Endothelial cell of umbilical vein (primary cell): ENCODE measurements at regions not wholly inside any gene's neighbourhood (a gene's known extent, or its start where the extent isn't known, plus 50 kb on each side); places are given as distances from the start of the nearest gene placed in this dataset.

Experiments used
- BruUV-seq: library from RNA; stranded (reverse); fragments of 400-500 nt; replicated peaks from 2 replicates; lab custom pipeline; 2021; lab: Mats Ljungman, UMichigan
- CTCF ChIA-PET: fragments of 300-600, 350-600 bp; sonication (Branson Sonifier 250); formaldehyde crosslinking; loops from one replicate; lab custom pipeline; 2021; ENCODE audit warnings: antibody characterized with exemption, inconsistent platforms; lab: Charles Lee
- POLR2A ChIA-PET: fragments of 300-600, 350-600 bp; sonication (Branson Sonifier 250); formaldehyde crosslinking; loops from one replicate; lab custom pipeline; 2021; ENCODE audit warnings: antibody characterized with exemption, inconsistent platforms; lab: Charles Lee
- DNase-seq: peaks from one replicate; pipeline ENCODE4 v3.0.0-alpha.2; 2011; ENCODE audit warnings: low read depth, low spot score
- FAIRE-seq: peaks from 2 replicates; lab custom pipeline; 2011; peaks lifted over from hg19 to GRCh38; lab: Jason Lieb, UNC
- H2AFZ ChIP-seq: 2 replicates; pipeline ENCODE4 v1.6.0; 2012; ENCODE audit warnings: low read depth, low read length, control low read depth, inconsistent platforms
- H3K27ac ChIP-seq: 2 replicates; pipeline ENCODE4 v1.5.1; 2011; ENCODE audit warnings: low read depth, mild to moderate bottlenecking, control low read depth, low read length, moderate library complexity; ENCODE audit not compliant: insufficient read depth
- H3K27me3 ChIP-seq, 2 experiments: 2 replicates each; pipeline versions ENCODE4 v1.6.0 to v1.6.1; 2011; ENCODE audit warnings: low read length in 2 of 2, mixed read lengths in 1 of 2; ENCODE audit not compliant: control insufficient read depth in 2 of 2, insufficient read depth in 2 of 2
- H3K36me3 ChIP-seq, 2 experiments: 2 replicates in 1 of 2; 3 replicates in 1 of 2; pipeline ENCODE4 v1.5.1; 2011; ENCODE audit warnings: low read length in 2 of 2, mild to moderate bottlenecking in 1 of 2, moderate library complexity in 1 of 2; ENCODE audit not compliant: control insufficient read depth in 2 of 2, insufficient read depth in 2 of 2; ENCODE audit errors: extremely low read depth in 1 of 2
- H3K4me1 ChIP-seq: 3 replicates; pipeline ENCODE4 v1.5.1; 2011; ENCODE audit warnings: mild to moderate bottlenecking, low read length; ENCODE audit not compliant: control insufficient read depth, insufficient read depth; ENCODE audit errors: extremely low read depth
- H3K4me2 ChIP-seq: 2 replicates; pipeline ENCODE4 v1.6.1; 2011; ENCODE audit warnings: low read length, control low read depth, mixed read lengths; ENCODE audit not compliant: insufficient read depth
- H3K4me3 ChIP-seq, 3 experiments: fragments of 200-600 bp in 1 of 3; sonication (generic), shearing (Covaris generic) in 1 of 3; replicated peaks in 1 of 3; 2 replicates each; pipeline ENCODE4 v1.5.1; 2011 to 2016; ENCODE audit warnings: control low read depth in 3 of 3, low read length in 3 of 3, mild to moderate bottlenecking in 2 of 3, inconsistent platforms in 1 of 3, low read depth in 1 of 3, moderate library complexity in 1 of 3; ENCODE audit not compliant: insufficient read depth in 1 of 3
- H3K79me2 ChIP-seq: 2 replicates; pipeline ENCODE4 v1.6.0; 2012; ENCODE audit warnings: low read length, inconsistent platforms; ENCODE audit not compliant: control insufficient read depth, insufficient read depth
- H3K9ac ChIP-seq: replicated peaks from 2 replicates; pipeline ENCODE3; 2011; ENCODE audit warnings: low read length, control low read depth; ENCODE audit not compliant: insufficient read depth; ENCODE audit errors: extremely low read depth
- H3K9me1 ChIP-seq: replicated peaks from 3 replicates; pipeline ENCODE4 v1.6.0; 2011; ENCODE audit warnings: mild to moderate bottlenecking, low read length; ENCODE audit not compliant: control insufficient read depth, insufficient read depth; ENCODE audit errors: extremely low read depth
- H3K9me3 ChIP-seq: replicated peaks from 2 replicates; pipeline ENCODE4 v1.5.1; 2012; ENCODE audit warnings: low read length, inconsistent platforms; ENCODE audit not compliant: control insufficient read depth, insufficient read depth
- H4K20me1 ChIP-seq: replicated peaks from 2 replicates; pipeline ENCODE3; 2011; ENCODE audit warnings: mild to moderate bottlenecking, low read length; ENCODE audit not compliant: control insufficient read depth, insufficient read depth; ENCODE audit errors: extremely low read depth
- CTCF ChIP-seq, 2 donors: IDR thresholded peaks; 1 replicate in 1 of 2; 2 replicates in 1 of 2; pipeline ENCODE4 v1.5.1; 2011; ENCODE audit warnings: low read length in 2 of 2, mild to moderate bottlenecking in 2 of 2, moderate library complexity in 2 of 2, control low read depth in 1 of 2, inconsistent platforms in 1 of 2, low read depth in 1 of 2; ENCODE audit not compliant: insufficient read depth in 1 of 2; ENCODE audit errors: extremely low read depth in 1 of 2
- EZH2 ChIP-seq: IDR thresholded peaks from 2 replicates; pipeline ENCODE4 v1.6.1; 2012; ENCODE audit warnings: borderline replicate concordance, low read depth, mild to moderate bottlenecking, moderate library complexity, low read length, inconsistent platforms; ENCODE audit not compliant: severe bottlenecking
- FOS ChIP-seq: IDR thresholded peaks from 2 replicates; pipeline ENCODE4 v1.6.1; 2011; ENCODE audit warnings: mild to moderate bottlenecking, low read length, moderate library complexity, borderline replicate concordance; ENCODE audit not compliant: insufficient read depth
- JUN ChIP-seq: IDR thresholded peaks from 2 replicates; pipeline ENCODE4 v1.6.1; 2011; ENCODE audit warnings: borderline replicate concordance, low read depth; ENCODE audit not compliant: insufficient read length, insufficient read depth
- MYC ChIP-seq: IDR thresholded peaks from one replicate; pipeline ENCODE4 v1.6.1; 2011; ENCODE audit warnings: mild to moderate bottlenecking, low read depth, low read length
- POLR2AphosphoS5 ChIP-seq: IDR thresholded peaks from 2 replicates; pipeline ENCODE4 v1.6.1; 2012; ENCODE audit warnings: low read depth, mild to moderate bottlenecking, control low read depth, low read length, moderate library complexity; ENCODE audit not compliant: insufficient read depth
- dilution Hi-C: fragments of 300-500 bp; cut with MboI; formaldehyde crosslinking; loops from one replicate; pipeline ENCODE4 v1.15.0; 2019; ENCODE audit warnings: low sequenced_read_pairs; ENCODE audit not compliant: extremely low pct_ligation_motif_present
- intact Hi-C: fragments of 100-400 bp; cut with micrococcal nuclease; formaldehyde crosslinking; loops from one replicate; pipeline ENCODE4 v1.10.0; 2022
- TF ChIP-seq, protein P1 (sequence below): IDR thresholded peaks from 2 replicates; pipeline ENCODE4 v1.6.1; 2011; ENCODE audit not compliant: insufficient read depth, insufficient read length

GRCh38 chr12:124687174-124687902 lies 119.9 kb upstream of the NCOR2 start:
- Histone ChIP-seq H3K79me2 (no peaks in the 10 kb centered on the region), H3K4me1 (peaks cover 39% of the 10 kb centered on the region), H3K9ac (peak overlapping the region; percentile 19), H3K27me3 (no peaks in the 10 kb centered on the region), H3K9me3 (no peaks in the 10 kb centered on the region), H3K4me3 (no peak overlapping the region), H3K27ac (peak overlapping the region; percentile 67), H3K9me1 (no peaks in the 10 kb centered on the region), H3K4me2 (no peak overlapping the region), H2AFZ (peak overlapping the region; percentile 66), H3K36me3 (no peaks in the 10 kb centered on the region), H4K20me1 (no peaks in the 10 kb centered on the region)
- no peak for FAIRE-seq
- dilution Hi-C loops (loop anchor here (10.0 to 25.0 kb wide), 2 partner anchors 47 to 125 kb away; partner anchors contain the start of gene NCOR2), intact Hi-C loops (no loop called here)
- BruUV-seq: no TSS peak
- DNase-seq: peak; percentile 25
- ChIA-PET CTCF (interaction anchor here (0.9 to 1.3 kb wide), 3 partner anchors 32 to 75 kb away, joined by 3 to 4 read pairs (median 3); no protein-coding TSS in a partner anchor), POLR2A (interaction anchor here (0.6 to 0.7 kb wide), 2 partner anchors 30 to 38 kb away, joined by 3 read pairs; no protein-coding TSS in a partner anchor)
- TF ChIP-seq FOS: no peak
- TF ChIP-seq EZH2: no peak
- no peak for TF ChIP-seq JUN
- TF ChIP-seq, protein P1, sequence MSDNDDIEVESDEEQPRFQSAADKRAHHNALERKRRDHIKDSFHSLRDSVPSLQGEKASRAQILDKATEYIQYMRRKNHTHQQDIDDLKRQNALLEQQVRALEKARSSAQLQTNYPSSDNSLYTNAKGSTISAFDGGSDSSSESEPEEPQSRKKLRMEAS: no peak
- TF ChIP-seq POLR2AphosphoS5: no peak
- no peak for TF ChIP-seq CTCF (IDR thresholded peaks at IDR 0.05; ENCODE audit: extremely low read depth in 1 of 2, insufficient read depth in 1 of 2, low read depth in 1 of 2, low read length in 2 of 2)
- no peak for TF ChIP-seq MYC
